Calu3 (cell line): ENCODE measurements at regions not wholly inside any gene's neighbourhood (a gene's known extent, or its start where the extent isn't known, plus 50 kb on each side); places are given as distances from the start of the nearest gene placed in this dataset.

Source experiments
- BruUV-seq: library from RNA; stranded (reverse); fragments of 400-500 nt; replicated peaks from 2 replicates; lab custom pipeline; 2021; lab: Mats Ljungman, UMichigan
- CTCF ChIA-PET: fragments of 300-600 bp; sonication (Branson Sonifier 250); formaldehyde crosslinking; loops from one replicate; lab custom pipeline; 2022; ENCODE audit warnings: antibody characterized with exemption; lab: Charles Lee
- DNase-seq: peaks from one replicate; pipeline ENCODE4 v3.0.0; 2022
- H3K27ac Mint-ChIP-seq: one replicate; pipeline ENCODE4 v1.8.0; 2022; ENCODE audit warnings: mixed read lengths; ENCODE audit not compliant: unreplicated experiment
- H3K27me3 Mint-ChIP-seq: one replicate; pipeline ENCODE4 v1.8.0; 2022; ENCODE audit warnings: mixed read lengths; ENCODE audit not compliant: unreplicated experiment
- H3K36me3 Mint-ChIP-seq: one replicate; pipeline ENCODE4 v1.8.0; 2022; ENCODE audit warnings: mild to moderate bottlenecking, moderate library complexity, mixed read lengths; ENCODE audit not compliant: insufficient read depth, unreplicated experiment
- H3K4me1 Mint-ChIP-seq: one replicate; pipeline ENCODE4 v1.8.0; 2022; ENCODE audit warnings: mild to moderate bottlenecking, low read depth, mixed read lengths; ENCODE audit not compliant: unreplicated experiment
- H3K4me3 Mint-ChIP-seq: one replicate; pipeline ENCODE4 v1.8.0; 2022; ENCODE audit warnings: mild to moderate bottlenecking, low read depth, moderate library complexity, mixed read lengths; ENCODE audit not compliant: unreplicated experiment
- H3K9me3 Mint-ChIP-seq: one replicate; pipeline ENCODE4 v1.8.0; 2022; ENCODE audit warnings: low read depth, mixed read lengths; ENCODE audit not compliant: unreplicated experiment
- CTCF ChIP-seq: fragments of 200-600 bp; IDR thresholded peaks from one replicate; pipeline ENCODE4 v1.8.0; 2022; ENCODE audit warnings: antibody characterized with exemption; ENCODE audit not compliant: unreplicated experiment
- intact Hi-C: fragments of 100-400 bp; cut with micrococcal nuclease; formaldehyde crosslinking; loops from one replicate; pipeline ENCODE4 v1.10.0; 2022; ENCODE audit not compliant: unreplicated experiment

GRCh38 chr11:81207421-81208054, 1526.1 kb downstream of the FAM181B start:
- H3K27ac Mint-ChIP-seq, result no peak overlapping the region
- intact Hi-C loops, result no loop called here
- DNase-seq, result no peak
- no peak for TF ChIP-seq CTCF
- no peaks in the 10 kb centered on the region for H3K4me1 Mint-ChIP-seq
- CTCF ChIA-PET, result no interaction called here
- no peaks in the 10 kb centered on the region for H3K36me3 Mint-ChIP-seq
- peaks cover 2% of the 10 kb centered on the region for H3K9me3 Mint-ChIP-seq
- no peaks in the 10 kb centered on the region for H3K27me3 Mint-ChIP-seq
- no peak overlapping the region for H3K4me3 Mint-ChIP-seq
- BruUV-seq, result no TSS peak

- CTCF ChIA-PET, result no interaction called here
- DNase-seq, result no peak
- peaks cover 6% of the 10 kb centered on the region for H3K9me3 Mint-ChIP-seq
- H3K4me1 Mint-ChIP-seq, result no peaks in the 10 kb centered on the region
- no peak overlapping the region for H3K4me3 Mint-ChIP-seq
- no TSS peak for BruUV-seq
- H3K27me3 Mint-ChIP-seq, result no peaks in the 10 kb centered on the region
- H3K27ac Mint-ChIP-seq, result no peak overlapping the region
- intact Hi-C loops, result no loop called here
- H3K36me3 Mint-ChIP-seq, result no peaks in the 10 kb centered on the region
- no peak for TF ChIP-seq CTCF
Measured at GRCh38 chr11:81203876-81204275, 1529.8 kb downstream of the FAM181B start.

DNA sequence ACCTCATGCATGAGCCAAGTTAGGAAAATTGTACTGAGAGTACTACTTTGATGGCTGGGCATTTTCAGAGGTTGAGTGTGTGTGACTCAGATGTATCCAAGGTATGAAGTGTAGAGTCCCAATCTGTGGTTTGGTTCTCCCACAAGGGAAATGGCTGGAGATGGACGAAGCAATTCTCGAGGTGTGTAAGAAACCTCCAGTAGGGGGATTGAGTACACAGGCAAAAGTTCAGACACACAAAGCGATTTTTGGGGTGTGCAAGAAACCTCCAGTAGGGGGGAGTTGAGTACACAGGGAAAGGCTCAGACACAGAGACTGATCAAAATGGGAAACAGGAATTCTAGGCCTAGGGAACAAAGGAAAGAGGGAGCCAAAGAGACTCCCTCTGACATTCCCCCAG, 1536.3 kb downstream of the FAM181B start:
- no peak overlapping the region for H3K27ac Mint-ChIP-seq
- H3K27me3 Mint-ChIP-seq, result no peaks in the 10 kb centered on the region
- CTCF ChIA-PET, result no interaction called here
- no TSS peak for BruUV-seq
- no peak for TF ChIP-seq CTCF
- no peak overlapping the region for H3K4me3 Mint-ChIP-seq
- intact Hi-C loops, result no loop called here
- H3K36me3 Mint-ChIP-seq, result no peaks in the 10 kb centered on the region
- H3K9me3 Mint-ChIP-seq, result peaks cover 20% of the 10 kb centered on the region
- no peak for DNase-seq
- no peaks in the 10 kb centered on the region for H3K4me1 Mint-ChIP-seq

DNA sequence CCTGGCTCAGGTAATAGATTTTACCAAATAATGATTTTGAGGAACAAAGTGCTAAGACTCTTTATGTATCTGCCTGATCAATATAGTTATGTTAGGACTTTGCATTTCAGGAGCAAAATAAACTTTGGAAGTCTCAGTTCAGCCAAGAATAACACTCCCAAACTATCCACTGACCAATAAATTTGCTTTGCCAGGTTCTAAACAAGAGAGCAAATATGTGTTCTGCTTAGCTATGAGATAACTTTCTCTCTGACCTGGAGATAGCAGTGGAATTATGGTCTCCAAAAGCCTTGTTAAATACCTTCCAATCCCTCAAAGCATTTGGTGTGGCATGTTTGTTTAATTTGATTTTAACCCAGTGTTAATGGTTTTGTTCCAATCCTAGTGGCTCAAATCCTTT, 1541.1 kb downstream of the FAM181B start:
- H3K4me1 Mint-ChIP-seq, result no peaks in the 10 kb centered on the region
- DNase-seq, result no peak
- BruUV-seq, result no TSS peak
- H3K36me3 Mint-ChIP-seq, result no peaks in the 10 kb centered on the region
- H3K4me3 Mint-ChIP-seq, result no peak overlapping the region
- H3K27me3 Mint-ChIP-seq, result no peaks in the 10 kb centered on the region
- peaks cover 11% of the 10 kb centered on the region for H3K9me3 Mint-ChIP-seq
- H3K27ac Mint-ChIP-seq, result no peak overlapping the region
- CTCF ChIA-PET, result no interaction called here
- intact Hi-C loops, result no loop called here
- TF ChIP-seq CTCF, result no peak
